Vagina (tissue), 2 donors: ENCODE measurements at regions not wholly inside any gene's neighbourhood (a gene's known extent, or its start where the extent isn't known, plus 50 kb on each side); places are given as distances from the start of the nearest gene placed in this dataset.

Experiments
- DNase-seq, 2 donors: peaks; one replicate each; pipeline ENCODE4 v3.0.0-alpha.2; 2017; ENCODE audit errors: extremely low spot score in 2 of 2
- H3K27ac ChIP-seq: fragments of 200-600 bp; sonication (generic); one replicate; pipeline ENCODE4 v1.5.1; 2019
- H3K27me3 ChIP-seq: fragments of 200-600 bp; sonication (generic); one replicate; pipeline ENCODE4 v1.5.1; 2019
- H3K36me3 ChIP-seq, 2 donors: fragments of 200-600 bp; sonication (generic); one replicate each; pipeline ENCODE4 v1.5.1; 2017 to 2019
- H3K4me1 ChIP-seq: fragments of 200-600 bp; sonication (generic); one replicate; pipeline ENCODE4 v1.5.1; 2019
- H3K4me3 ChIP-seq, 2 donors: fragments of 200-600 bp; sonication (generic); 1 replicate in 1 of 2; 2 replicates in 1 of 2; pipeline ENCODE4 v1.5.1; 2016 to 2019
- H3K9me3 ChIP-seq: fragments of 200-600 bp; sonication (generic); one replicate; pipeline ENCODE4 v1.5.1; 2019
- CTCF ChIP-seq, 3 experiments: fragments of 450-650 bp in 2 of 3; fragments of 200-600 bp in 1 of 3; sonication (generic) in 1 of 3; IDR thresholded peaks; one replicate each; pipeline ENCODE4 v1.5.1; 2017 to 2019; ENCODE audit warnings: antibody characterized with exemption in 3 of 3, mild to moderate bottlenecking in 2 of 3, moderate library complexity in 2 of 3
- POLR2A ChIP-seq, 2 donors: fragments of 450-650 bp; IDR thresholded peaks; one replicate each; pipeline ENCODE4 v1.6.1; 2017; ENCODE audit warnings: antibody characterized with exemption in 2 of 2, mild to moderate bottlenecking in 2 of 2, moderate library complexity in 2 of 2
- POLR2AphosphoS5 ChIP-seq, 2 donors: sonication (generic); formaldehyde crosslinking; IDR thresholded peaks; one replicate each; pipeline ENCODE4 v1.9.0; 2017; ENCODE audit warnings: antibody characterized with exemption in 2 of 2, mild to moderate bottlenecking in 2 of 2, low read depth in 1 of 2; ENCODE audit not compliant: insufficient read depth in 1 of 2
- intact Hi-C: fragments of 100-400 bp; cut with DNase I; formaldehyde crosslinking; loops from one replicate; pipeline ENCODE4 v1.15.1; 2023

- Histone ChIP-seq H3K4me1 (no peaks in the 10 kb centered on the region), H3K27ac (no peak overlapping the region), H3K4me3 (no peak overlapping the region), H3K36me3 (no peaks in the 10 kb centered on the region), H3K27me3 (no peaks in the 10 kb centered on the region), H3K9me3 (no peaks in the 10 kb centered on the region)
- intact Hi-C loops = no loop called here
- no peak for DNase-seq
- no peak for TF ChIP-seq CTCF (IDR thresholded peaks at IDR 0.05)
- TF ChIP-seq POLR2A (IDR thresholded peaks at IDR 0.05) = no peak
- no peak for TF ChIP-seq POLR2AphosphoS5 (IDR thresholded peaks at IDR 0.05; ENCODE audit: insufficient read depth in 1 of 2, low read depth in 1 of 2)
Measured at GRCh38 chr2:180647221-180647620, 333.2 kb upstream of the UBE2E3 start.

GRCh38 chr2:180646756-180647155 is 333.6 kb upstream of the UBE2E3 start:
- H3K4me1 ChIP-seq = no peaks in the 10 kb centered on the region
- no peak overlapping the region for H3K4me3 ChIP-seq
- DNase-seq = no peak
- H3K27ac ChIP-seq = no peak overlapping the region
- TF ChIP-seq POLR2AphosphoS5 (IDR thresholded peaks at IDR 0.05; ENCODE audit: insufficient read depth in 1 of 2, low read depth in 1 of 2) (no peak), POLR2A (IDR thresholded peaks at IDR 0.05) (no peak), CTCF (IDR thresholded peaks at IDR 0.05) (no peak)
- H3K27me3 ChIP-seq = no peaks in the 10 kb centered on the region
- intact Hi-C loops = no loop called here
- no peaks in the 10 kb centered on the region for H3K9me3 ChIP-seq
- H3K36me3 ChIP-seq = no peaks in the 10 kb centered on the region

GRCh38 chr2:180644709-180645108 is 335.7 kb upstream of the UBE2E3 start:
- Histone ChIP-seq H3K36me3 (no peaks in the 10 kb centered on the region), H3K27ac (no peak overlapping the region), H3K27me3 (no peaks in the 10 kb centered on the region), H3K4me3 (no peak overlapping the region), H3K4me1 (no peaks in the 10 kb centered on the region), H3K9me3 (no peaks in the 10 kb centered on the region)
- no peak for TF ChIP-seq POLR2AphosphoS5 (IDR thresholded peaks at IDR 0.05; ENCODE audit: insufficient read depth in 1 of 2, low read depth in 1 of 2)
- no peak for TF ChIP-seq POLR2A (IDR thresholded peaks at IDR 0.05)
- TF ChIP-seq CTCF (IDR thresholded peaks at IDR 0.05) = no peak
- no peak for DNase-seq
- intact Hi-C loops = no loop called here

GRCh38 chr2:180630756-180631155 is 349.6 kb upstream of the UBE2E3 start:
- no peak for DNase-seq
- Histone ChIP-seq H3K36me3 (no peaks in the 10 kb centered on the region), H3K27ac (no peak overlapping the region), H3K4me1 (no peaks in the 10 kb centered on the region), H3K4me3 (no peak overlapping the region), H3K9me3 (no peaks in the 10 kb centered on the region), H3K27me3 (no peaks in the 10 kb centered on the region)
- TF ChIP-seq POLR2AphosphoS5 (IDR thresholded peaks at IDR 0.05; ENCODE audit: insufficient read depth in 1 of 2, low read depth in 1 of 2) (no peak), CTCF (IDR thresholded peaks at IDR 0.05) (no peak), POLR2A (IDR thresholded peaks at IDR 0.05) (no peak)
- intact Hi-C loops = no loop called here

- intact Hi-C loops = no loop called here
- Histone ChIP-seq H3K9me3 (no peaks in the 10 kb centered on the region), H3K4me1 (no peaks in the 10 kb centered on the region), H3K36me3 (no peaks in the 10 kb centered on the region), H3K27me3 (no peaks in the 10 kb centered on the region), H3K27ac (no peak overlapping the region), H3K4me3 (no peak overlapping the region)
- no peak for DNase-seq
- no peak for TF ChIP-seq POLR2A (IDR thresholded peaks at IDR 0.05)
- TF ChIP-seq CTCF (IDR thresholded peaks at IDR 0.05) = no peak
- TF ChIP-seq POLR2AphosphoS5 (IDR thresholded peaks at IDR 0.05; ENCODE audit: insufficient read depth in 1 of 2, low read depth in 1 of 2) = no peak
Measured at GRCh38 chr2:180625006-180625844, 355.2 kb upstream of the UBE2E3 start.
